Neural crest cell (in vitro differentiated cells): ENCODE measurements at regions not wholly inside any gene's neighbourhood (a gene's known extent, or its start where the extent isn't known, plus 50 kb on each side); places are given as distances from the start of the nearest gene placed in this dataset.
"Not testable (repeated sequence)": the region's sequence is repeated elsewhere in the genome, so short reads cannot be mapped to it uniquely, and the experiment has no call there.

Source experiments
- DNase-seq: peaks from one replicate; pipeline ENCODE4 v3.0.0; 2021; ENCODE audit warnings: low read depth, mixed read lengths, low spot score
- H3K27ac Mint-ChIP-seq: one replicate; pipeline ENCODE4 v1.8.0; 2021; ENCODE audit warnings: mild to moderate bottlenecking, mixed read lengths; ENCODE audit not compliant: unreplicated experiment
- H3K27me3 Mint-ChIP-seq: 2 replicates; pipeline ENCODE4 v1.8.0; 2021; ENCODE audit warnings: low read depth, mild to moderate bottlenecking, mixed read lengths
- H3K36me3 Mint-ChIP-seq: 2 replicates; pipeline ENCODE4 v1.8.0; 2021; ENCODE audit warnings: low read depth, mild to moderate bottlenecking, mixed read lengths
- H3K4me1 Mint-ChIP-seq: 2 replicates; pipeline ENCODE4 v1.8.0; 2021; ENCODE audit warnings: mixed read lengths
- H3K4me3 Mint-ChIP-seq: one replicate; pipeline ENCODE4 v1.8.0; 2021; ENCODE audit warnings: mild to moderate bottlenecking, mixed read lengths
- H3K9me3 Mint-ChIP-seq: 2 replicates; pipeline ENCODE4 v1.8.0; 2021; ENCODE audit warnings: mixed read lengths
- TF ChIP-seq, protein P1 (sequence below): fragments of 200-600 bp; sonication (generic); conservative IDR thresholded peaks from 2 replicates; pipeline ENCODE4 v1.5.0; 2021; ENCODE audit warnings: antibody characterized with exemption, mild to moderate bottlenecking

DNA sequence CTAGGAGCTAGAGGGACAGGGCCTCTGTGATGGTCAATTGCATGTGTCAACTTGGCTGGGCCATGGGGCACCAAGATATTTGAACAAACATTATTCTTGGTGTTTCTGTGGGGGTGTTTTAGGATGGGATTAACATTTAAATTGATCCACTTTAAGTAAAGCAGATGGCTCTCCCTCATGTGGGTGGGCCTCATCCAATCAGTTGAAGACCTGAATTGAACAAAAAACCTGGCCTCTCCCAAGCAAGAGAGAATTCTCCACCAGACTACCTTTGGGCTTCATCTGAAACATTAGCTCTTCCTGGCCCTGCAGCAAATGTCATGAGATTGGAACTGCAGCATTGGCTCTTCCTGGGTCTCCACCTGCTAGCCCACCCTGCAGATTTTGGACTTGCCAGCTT lies 207.1 kb upstream of the ATP6AP2 start:
- no peaks in the 10 kb centered on the region for H3K4me1 Mint-ChIP-seq
- DNase-seq, result no peak
- TF ChIP-seq, protein P1, sequence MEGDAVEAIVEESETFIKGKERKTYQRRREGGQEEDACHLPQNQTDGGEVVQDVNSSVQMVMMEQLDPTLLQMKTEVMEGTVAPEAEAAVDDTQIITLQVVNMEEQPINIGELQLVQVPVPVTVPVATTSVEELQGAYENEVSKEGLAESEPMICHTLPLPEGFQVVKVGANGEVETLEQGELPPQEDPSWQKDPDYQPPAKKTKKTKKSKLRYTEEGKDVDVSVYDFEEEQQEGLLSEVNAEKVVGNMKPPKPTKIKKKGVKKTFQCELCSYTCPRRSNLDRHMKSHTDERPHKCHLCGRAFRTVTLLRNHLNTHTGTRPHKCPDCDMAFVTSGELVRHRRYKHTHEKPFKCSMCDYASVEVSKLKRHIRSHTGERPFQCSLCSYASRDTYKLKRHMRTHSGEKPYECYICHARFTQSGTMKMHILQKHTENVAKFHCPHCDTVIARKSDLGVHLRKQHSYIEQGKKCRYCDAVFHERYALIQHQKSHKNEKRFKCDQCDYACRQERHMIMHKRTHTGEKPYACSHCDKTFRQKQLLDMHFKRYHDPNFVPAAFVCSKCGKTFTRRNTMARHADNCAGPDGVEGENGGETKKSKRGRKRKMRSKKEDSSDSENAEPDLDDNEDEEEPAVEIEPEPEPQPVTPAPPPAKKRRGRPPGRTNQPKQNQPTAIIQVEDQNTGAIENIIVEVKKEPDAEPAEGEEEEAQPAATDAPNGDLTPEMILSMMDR, result no peak
- H3K4me3 Mint-ChIP-seq, result no peak overlapping the region
- H3K9me3 Mint-ChIP-seq, result peaks cover 6% of the 10 kb centered on the region
- H3K27me3 Mint-ChIP-seq, result no peaks in the 10 kb centered on the region
- no peak overlapping the region for H3K27ac Mint-ChIP-seq
- H3K36me3 Mint-ChIP-seq, result no peaks in the 10 kb centered on the region

DNA sequence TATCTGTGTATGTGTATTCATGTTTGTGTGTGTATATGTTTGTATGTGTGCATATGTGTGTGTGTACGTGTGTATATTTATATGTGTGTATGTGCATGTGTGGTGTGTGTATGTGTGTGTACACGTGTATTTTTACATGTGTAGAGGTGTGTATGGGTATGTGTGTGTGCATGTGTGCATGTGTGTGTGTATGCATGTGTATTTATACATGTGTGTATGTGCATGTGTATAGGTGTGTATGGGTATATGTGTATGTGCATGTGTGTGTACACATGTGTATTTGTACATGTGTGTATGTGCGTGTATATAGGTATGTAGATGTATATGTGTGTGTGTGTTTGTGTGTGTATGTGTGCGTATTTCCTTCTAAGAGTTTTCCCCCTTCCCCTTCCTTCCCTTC lies 207.7 kb upstream of the ATP6AP2 start:
- DNase-seq, result no peak
- H3K4me1 Mint-ChIP-seq, result no peaks in the 10 kb centered on the region
- no peak overlapping the region for H3K27ac Mint-ChIP-seq
- H3K4me3 Mint-ChIP-seq, result no peak overlapping the region
- H3K27me3 Mint-ChIP-seq, result no peaks in the 10 kb centered on the region
- peaks cover 6% of the 10 kb centered on the region for H3K9me3 Mint-ChIP-seq
- TF ChIP-seq, protein P1, result no peak
- no peaks in the 10 kb centered on the region for H3K36me3 Mint-ChIP-seq

GRCh38 chrX:40371376-40371775 lies 209.4 kb upstream of the ATP6AP2 start:
- Mint-ChIP-seq H3K36me3 (no peaks in the 10 kb centered on the region), H3K9me3 (peaks cover 6% of the 10 kb centered on the region), H3K27me3 (no peaks in the 10 kb centered on the region), H3K4me3 (no peak overlapping the region), H3K27ac (no peak overlapping the region), H3K4me1 (no peaks in the 10 kb centered on the region)
- TF ChIP-seq, protein P1, result no peak
- DNase-seq, result no peak

DNA sequence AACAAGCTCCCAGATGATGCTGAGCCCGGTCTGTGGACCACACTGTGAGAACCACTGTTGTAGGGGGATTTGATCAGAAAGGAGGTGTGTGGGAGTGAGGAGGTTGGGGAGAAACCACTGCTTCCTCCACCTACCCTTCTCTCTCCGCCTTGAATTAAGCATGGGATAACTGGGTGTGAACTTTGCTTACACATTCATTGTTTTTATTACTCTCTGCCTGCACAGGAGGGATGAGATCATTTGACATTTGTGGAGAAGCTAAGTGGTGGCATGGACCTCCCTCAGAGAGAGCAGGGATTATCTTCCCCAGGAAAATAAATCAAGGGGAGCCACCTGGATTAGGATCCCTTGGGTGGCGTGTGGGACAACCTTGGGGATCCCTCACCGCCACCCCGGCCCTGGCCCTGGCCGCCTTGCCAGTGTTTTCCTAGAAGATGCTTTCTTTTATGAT lies 212.1 kb upstream of the ATP6AP2 start:
- H3K36me3 Mint-ChIP-seq, result peaks cover 9% of the 10 kb centered on the region
- DNase-seq, result no peak
- H3K9me3 Mint-ChIP-seq, result peaks cover 19% of the 10 kb centered on the region
- H3K4me1 Mint-ChIP-seq, result no peaks in the 10 kb centered on the region
- H3K27ac Mint-ChIP-seq, result no peak overlapping the region
- H3K27me3 Mint-ChIP-seq, result no peaks in the 10 kb centered on the region
- H3K4me3 Mint-ChIP-seq, result no peak overlapping the region
- TF ChIP-seq, protein P1, result no peak

GRCh38 chrX:40366661-40367060 lies 214.1 kb upstream of the ATP6AP2 start:
- TF ChIP-seq, protein P1, result no peak
- no peaks in the 10 kb centered on the region for H3K4me1 Mint-ChIP-seq
- peaks cover 16% of the 10 kb centered on the region for H3K9me3 Mint-ChIP-seq
- no peak for DNase-seq
- H3K27ac Mint-ChIP-seq, result no peak overlapping the region
- peaks cover 9% of the 10 kb centered on the region for H3K36me3 Mint-ChIP-seq
- H3K4me3 Mint-ChIP-seq, result no peak overlapping the region
- no peaks in the 10 kb centered on the region for H3K27me3 Mint-ChIP-seq

- DNase-seq, H3K4me3 Mint-ChIP-seq, H3K36me3 Mint-ChIP-seq, H3K27ac Mint-ChIP-seq, H3K27me3 Mint-ChIP-seq, H3K4me1 Mint-ChIP-seq: not testable (repeated sequence)
- H3K9me3 Mint-ChIP-seq, result peaks cover 19% of the 10 kb centered on the region
These were observed 218.5 kb upstream of the ATP6AP2 start for GRCh38 chrX:40362291-40362690.
